ENCODE measurements at regions not wholly inside any gene's neighbourhood (a gene's known extent, or its start where the extent isn't known, plus 50 kb on each side); places are given as distances from the start of the nearest gene placed in this dataset.

DNA sequence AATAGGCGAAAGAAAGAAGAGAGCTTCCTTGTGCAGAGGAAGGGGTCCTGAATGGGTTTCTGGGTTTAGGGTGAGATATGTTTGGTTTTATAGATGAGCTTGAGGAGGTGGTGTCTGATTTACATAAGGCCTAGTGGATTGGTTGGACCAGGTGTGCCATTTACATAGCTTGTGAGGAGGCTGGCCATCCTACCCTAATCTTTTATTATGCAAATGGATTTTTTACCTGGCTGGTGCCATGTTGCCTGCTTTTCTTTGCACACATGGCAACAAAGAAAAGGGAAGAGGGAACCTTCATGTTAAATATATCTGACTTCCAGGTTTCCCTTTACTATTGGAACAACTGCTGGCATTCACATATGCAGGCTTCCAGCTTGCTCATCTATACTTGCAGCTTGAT is 585.3 kb downstream of the PTPRU start:
- TF ChIP-seq ZNF70 (CRISPR knock-in tag; IDR thresholded peaks at IDR 0.05) (no peak), ZFP3 (CRISPR knock-in tag; IDR thresholded peaks at IDR 0.05) (no peak), TCF4 (CRISPR knock-in tag; IDR thresholded peaks at IDR 0.05; ENCODE audit: borderline replicate concordance) (no peak), TOX (CRISPR knock-in tag; IDR thresholded peaks at IDR 0.05; ENCODE audit: borderline replicate concordance) (no peak), ARNTL (CRISPR knock-in tag; IDR thresholded peaks at IDR 0.05; ENCODE audit: borderline replicate concordance, low read depth) (no peak)
- TF ChIP-seq, protein P1, sequence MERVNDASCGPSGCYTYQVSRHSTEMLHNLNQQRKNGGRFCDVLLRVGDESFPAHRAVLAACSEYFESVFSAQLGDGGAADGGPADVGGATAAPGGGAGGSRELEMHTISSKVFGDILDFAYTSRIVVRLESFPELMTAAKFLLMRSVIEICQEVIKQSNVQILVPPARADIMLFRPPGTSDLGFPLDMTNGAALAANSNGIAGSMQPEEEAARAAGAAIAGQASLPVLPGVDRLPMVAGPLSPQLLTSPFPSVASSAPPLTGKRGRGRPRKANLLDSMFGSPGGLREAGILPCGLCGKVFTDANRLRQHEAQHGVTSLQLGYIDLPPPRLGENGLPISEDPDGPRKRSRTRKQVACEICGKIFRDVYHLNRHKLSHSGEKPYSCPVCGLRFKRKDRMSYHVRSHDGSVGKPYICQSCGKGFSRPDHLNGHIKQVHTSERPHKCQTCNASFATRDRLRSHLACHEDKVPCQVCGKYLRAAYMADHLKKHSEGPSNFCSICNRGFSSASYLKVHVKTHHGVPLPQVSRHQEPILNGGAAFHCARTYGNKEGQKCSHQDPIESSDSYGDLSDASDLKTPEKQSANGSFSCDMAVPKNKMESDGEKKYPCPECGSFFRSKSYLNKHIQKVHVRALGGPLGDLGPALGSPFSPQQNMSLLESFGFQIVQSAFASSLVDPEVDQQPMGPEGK (CRISPR knock-in tag; IDR thresholded peaks at IDR 0.05; ENCODE audit: borderline replicate concordance), result no peak
